Colon (tissue), 2 donors: ENCODE measurements at regions not wholly inside any gene's neighbourhood (a gene's known extent, or its start where the extent isn't known, plus 50 kb on each side); places are given as distances from the start of the nearest gene placed in this dataset.

Experiments used
- FAIRE-seq: peaks from 2 replicates; lab custom pipeline; 2012; peaks lifted over from hg19 to GRCh38; lab: Jason Lieb, UNC
- donor health status: control.
- donor health status: control.

DNA sequence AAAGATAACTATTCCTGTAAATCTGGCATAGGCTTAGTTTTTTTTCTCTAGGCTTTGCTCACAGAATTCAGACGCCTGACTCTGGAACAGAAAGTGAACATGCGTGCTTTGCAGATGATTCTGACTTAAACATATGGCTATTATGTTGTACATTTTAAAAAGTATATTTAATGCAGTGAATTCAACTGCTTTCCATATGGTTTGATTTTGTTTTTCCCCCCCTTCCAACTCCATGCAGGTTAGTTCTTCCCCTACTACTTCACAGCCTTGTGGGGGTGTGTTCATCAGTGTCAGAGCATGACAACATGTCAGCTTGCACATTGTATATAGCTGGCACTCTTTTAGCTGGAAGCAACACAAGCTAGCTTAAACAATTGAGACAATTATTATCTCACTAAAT, 226.8 kb downstream of the TMEM167A start:
- no peak for FAIRE-seq

DNA sequence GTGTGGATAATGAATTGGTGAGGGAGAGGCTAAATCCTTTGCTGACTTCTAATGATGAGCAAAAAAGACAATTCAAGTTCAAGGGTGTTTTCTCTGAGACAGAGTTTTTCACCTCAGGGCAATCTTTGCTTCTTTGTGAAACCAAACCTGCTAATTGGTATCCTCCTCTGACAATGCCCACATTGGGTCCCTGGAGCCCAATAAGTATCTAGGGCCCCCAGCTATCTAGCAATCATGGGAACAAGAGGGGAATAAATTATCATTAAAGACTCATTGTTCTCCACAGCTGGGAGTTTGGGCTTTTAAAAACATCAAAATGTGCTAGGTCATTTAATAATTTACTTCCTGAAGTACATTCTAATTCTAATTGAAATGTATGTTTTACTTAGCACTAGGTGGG, 227.3 kb downstream of the TMEM167A start:
- FAIRE-seq: no peak

DNA sequence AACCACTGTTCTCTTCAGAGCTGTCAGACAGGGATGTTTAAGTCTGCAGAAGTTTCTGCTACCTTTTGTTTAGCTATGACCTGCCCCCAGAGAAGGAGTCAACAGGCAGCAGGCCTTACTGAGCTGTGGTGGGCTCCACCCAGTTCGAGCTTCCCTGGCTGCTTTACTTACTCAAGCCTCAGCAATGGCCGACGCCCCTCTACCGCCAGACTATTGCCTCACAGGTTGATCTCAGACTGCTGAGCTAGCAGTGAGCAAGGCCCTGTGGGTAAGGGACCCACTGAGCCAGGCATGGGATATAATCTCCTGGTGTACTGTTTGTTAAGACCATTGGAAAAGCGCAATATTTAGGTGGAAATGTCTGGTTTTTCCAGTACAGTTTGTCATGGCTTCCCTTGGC, 229.6 kb downstream of the TMEM167A start:
- no peak for FAIRE-seq

DNA sequence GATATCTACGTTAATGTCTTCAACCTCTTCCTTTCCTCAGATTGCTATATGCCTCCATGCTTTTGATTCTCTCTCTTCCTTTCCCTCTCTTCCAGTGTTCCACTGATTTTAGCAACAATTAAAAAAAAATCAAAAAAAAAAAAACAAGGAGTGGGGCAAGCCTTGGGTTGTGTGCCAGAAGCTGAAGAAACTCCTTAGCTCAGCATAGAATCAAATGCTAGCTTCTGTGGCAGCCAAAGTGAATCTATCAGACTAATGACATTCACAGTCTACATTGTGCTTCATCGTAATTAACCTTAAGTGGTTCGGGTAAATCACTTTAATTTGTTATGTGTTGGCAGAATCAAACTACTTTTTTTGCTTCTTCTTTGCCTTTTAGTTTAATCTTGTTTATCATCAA, 237.3 kb downstream of the TMEM167A start:
- FAIRE-seq: no peak

DNA sequence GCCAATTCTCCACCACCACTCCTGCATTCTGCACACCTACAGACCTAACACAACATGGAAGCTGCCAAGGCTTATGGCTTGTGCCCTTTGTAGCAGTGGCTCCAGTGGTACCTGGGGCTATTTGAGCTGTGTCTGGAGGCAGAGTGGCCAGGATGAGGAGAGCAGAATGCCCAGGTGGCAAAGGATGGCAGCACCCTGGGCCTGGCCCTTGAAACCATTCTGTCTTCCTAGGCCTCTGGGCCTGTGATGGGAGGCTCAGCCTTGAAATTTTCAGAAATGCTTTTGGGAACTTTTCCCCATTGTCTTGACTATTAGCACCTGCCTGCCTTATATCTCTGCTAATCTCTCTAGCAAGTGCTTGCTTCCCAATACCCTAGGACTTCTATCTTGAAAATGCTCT, 241.7 kb downstream of the TMEM167A start:
- FAIRE-seq: no peak

DNA sequence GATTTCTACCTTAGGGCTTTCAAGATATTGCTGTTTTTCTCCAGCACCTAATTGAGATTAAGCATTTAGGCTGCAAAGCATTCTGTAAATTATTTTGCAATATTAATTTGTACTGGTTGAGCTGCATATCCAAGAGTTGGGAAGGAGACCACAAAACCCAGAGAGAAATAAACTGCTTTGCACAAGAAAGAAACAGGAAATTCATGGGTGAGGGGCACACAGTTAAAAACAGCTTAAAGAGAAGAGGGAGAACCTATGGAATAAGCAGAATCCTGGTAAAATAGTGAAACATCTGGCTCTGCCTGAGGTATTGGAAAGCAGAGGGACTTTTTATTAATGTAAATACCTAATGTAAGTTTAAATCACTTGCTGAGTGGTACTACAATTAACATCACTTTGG, 243.0 kb downstream of the TMEM167A start:
- FAIRE-seq: no peak

DNA sequence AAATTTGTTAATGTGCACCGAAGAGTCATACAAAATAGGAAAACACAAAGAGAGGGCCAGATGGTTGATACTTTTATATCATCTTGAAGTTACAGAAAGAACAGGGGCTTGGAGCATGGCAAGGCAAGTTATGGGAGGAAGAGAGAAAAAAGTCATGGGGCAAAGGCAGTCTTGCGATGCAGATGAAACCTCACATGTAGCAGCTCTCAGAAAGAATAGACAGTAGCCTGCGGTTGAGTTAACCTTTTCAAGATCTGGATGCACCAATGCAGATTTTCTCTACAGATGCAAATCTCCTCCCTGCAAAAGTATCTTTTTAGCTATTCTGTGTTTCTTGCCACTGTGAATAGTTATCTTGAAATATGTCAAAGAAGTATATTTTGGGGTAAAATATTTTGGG, 243.9 kb downstream of the TMEM167A start:
- no peak for FAIRE-seq

DNA sequence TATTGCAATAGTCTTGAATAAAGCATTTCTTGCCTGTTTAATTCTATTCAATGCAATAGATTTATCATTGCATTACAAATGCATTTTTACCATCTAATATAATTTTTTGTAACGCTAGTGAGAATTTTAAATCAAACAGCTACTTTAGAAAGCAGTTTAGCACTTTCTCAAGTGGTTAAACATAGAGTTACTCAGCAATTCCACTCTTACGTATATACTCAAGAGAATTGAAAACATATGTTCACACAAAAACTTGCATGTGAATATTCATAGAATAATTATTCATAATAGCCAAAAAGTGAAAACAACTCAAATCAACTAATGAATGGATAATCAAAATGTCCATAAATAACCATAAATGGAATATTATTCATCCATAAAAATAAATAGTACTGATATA, 244.7 kb downstream of the TMEM167A start:
- no peak for FAIRE-seq

DNA sequence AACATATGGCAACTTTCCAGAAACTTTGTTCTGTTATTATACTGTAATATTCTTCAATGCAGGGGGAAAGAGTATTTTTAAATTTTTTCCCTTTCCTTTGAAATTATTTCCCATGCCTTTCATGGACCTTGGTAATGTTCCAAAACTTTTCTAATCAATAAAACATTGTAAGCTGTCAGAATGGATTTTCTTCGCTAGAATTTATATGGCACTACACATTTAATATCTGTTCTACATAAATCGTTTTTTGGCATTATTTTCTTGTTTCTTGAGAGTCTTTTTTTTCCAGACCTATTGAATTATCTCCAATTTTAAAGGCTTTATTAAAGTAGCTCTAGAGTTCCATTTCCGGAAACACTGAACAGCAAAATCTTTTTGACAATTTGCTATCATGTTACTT, 249.0 kb downstream of the TMEM167A start:
- FAIRE-seq: no peak

DNA sequence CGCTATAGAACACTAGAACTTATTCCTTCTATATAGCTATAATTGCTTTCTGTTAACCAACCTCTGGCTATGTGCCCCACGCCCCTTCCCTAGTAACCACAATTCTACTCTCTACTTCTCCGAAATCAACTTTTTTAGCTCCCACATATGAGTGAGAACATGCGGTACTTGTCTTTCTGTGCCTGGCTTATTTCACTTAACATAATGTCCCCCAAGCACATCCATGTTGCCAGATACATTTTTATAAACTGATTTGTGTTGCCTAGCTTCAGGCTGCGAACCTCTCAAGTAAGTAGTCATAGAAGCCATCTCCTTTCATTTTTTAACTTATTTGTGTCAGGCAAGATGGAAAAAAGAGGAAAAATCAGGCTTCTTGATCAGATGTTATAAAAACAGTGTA, 249.5 kb downstream of the TMEM167A start:
- FAIRE-seq: no peak

DNA sequence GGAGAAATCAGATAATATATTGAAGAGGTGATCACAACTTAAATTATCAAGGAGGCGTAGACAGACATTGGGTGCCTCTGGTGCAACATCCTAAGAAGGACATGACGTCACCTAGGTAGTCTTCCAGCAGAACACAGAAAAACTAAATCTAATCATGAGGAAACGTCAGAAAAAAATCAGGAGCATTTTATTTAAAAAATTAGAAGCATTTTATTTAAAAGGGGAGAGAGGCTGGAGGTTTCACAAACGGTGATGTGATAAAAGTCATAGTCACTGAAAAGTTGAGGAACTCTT, 254.6 kb downstream of the TMEM167A start:
- FAIRE-seq: no peak

DNA sequence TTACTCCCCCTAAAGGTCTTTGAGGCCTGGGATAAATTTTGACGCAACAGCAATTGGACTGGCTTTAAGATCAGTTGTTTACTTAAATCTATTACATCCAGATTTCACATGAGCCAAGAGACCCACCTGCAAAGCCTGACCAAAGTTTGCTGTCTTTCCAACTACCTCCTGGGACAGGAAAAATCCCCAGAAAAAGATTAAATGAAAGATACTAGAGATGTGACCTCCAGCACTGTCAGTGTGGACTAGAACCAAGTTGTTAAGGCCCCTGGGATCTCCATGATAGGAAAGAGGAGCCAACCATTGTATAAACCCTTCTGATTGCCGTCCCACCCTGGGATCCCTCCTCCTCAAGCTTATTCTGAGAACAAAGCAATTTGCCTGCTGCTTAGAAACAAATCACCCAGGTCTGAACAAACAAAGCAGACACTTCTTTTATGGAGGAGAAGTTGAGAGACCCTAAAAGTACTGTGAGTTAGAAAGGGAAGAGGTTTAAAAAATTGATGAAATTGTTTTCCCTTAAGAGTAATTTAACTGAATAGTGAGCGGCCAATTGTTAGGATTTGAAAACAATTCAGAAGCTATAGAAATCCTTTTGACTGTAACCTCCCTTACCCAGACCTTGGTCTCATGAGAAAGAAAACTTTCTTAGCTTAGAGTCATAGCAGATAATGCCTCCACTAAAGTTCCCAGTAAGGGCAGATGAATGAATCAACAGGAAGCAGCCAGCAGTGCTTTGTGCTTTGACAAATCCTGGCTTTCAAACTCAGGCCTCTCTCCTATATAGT, 255.2 kb downstream of the TMEM167A start:
- FAIRE-seq: no peak

DNA sequence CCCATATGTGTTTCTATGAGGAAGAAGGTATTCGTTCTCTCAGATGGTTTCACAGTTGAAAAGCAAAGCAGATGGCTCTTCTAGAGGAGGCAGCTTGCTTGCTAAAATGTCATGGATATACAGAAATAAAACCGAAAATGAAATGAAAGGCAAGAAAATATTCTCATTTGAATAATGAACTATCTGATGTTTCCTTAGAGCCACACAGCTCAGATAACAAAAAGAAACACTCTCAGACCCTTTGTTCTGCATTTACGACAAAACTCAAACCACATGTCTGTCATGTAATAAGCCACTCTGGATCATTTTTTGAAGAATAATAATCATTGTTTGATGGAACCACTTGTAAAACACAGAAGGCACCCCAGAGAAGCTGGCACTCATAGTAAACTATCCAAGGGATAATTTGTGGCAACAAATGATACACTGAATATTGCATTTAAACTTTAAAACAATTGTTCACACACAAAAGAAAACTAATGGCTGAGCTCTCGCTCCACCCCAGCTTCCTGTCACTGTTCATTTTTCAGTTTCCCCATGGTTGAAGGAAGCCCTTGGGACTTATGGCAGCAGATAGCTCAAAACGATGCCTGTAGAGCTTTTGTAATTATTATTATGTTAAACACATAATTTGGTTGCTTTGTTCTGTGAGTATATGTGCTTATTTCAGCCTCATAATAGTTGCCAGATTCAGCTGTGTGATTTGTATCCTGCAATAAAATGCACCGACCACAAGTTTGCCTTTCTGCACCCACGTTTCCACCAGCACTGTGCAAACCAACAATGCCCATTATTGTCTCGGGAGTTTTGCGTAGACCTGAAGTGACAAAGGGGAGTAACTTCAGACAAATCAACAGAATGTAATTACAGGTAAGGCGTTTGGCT, 256.0 kb downstream of the TMEM167A start:
- no peak for FAIRE-seq

DNA sequence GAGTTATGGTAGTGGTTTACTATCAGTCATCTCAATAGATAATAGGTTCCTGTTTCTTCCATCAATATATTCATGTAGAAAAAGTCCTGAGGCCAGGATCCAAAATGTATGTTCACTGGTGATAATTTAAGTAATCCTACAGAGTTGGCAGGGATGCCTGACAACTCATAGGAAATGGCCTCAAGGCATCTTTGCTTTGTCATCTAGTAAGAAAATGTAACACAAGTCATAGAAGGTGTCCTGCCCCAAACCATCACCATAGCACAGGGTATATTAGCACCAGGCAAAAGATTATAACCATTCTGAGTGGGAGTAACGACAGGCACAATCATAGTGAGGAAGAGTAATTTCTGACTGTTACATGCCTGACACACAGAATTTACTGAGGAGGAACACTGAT, 257.0 kb downstream of the TMEM167A start:
- FAIRE-seq: no peak

DNA sequence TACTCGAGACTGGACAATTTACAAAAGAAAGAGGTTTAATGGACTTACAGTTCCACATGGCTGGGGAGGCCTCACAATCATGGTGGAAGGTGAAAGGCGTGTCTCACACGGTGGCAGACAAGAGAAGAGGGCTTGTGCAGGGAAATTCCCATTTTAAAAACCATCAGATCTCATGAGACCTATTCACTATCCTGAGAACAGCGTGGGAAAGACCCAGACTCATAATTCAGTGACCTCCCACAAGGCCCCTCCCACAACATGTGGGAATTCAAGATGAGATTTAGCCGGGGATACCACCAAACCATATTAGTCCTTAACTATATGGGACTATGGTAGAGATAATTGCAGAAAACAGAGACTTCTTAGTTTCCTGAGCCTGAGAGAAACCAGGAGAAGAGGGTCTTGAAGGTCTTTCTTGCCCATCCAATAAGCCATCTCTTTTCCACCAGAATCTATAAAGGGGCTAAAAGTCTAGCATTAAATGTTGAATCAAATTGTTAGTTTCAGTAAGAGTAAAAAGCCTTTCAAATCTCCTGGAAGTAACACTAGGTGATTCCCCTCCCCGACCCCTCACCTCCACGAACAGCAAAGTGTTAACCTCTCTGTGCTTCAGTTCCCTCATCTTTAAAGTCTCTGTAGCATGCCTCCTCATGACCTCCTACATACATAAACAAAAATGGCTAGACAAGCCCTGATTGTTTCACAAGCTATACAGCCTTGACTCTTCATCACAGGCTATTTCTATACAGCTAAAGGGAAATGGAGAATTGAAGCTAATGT, 259.1 kb downstream of the TMEM167A start:
- no peak for FAIRE-seq

DNA sequence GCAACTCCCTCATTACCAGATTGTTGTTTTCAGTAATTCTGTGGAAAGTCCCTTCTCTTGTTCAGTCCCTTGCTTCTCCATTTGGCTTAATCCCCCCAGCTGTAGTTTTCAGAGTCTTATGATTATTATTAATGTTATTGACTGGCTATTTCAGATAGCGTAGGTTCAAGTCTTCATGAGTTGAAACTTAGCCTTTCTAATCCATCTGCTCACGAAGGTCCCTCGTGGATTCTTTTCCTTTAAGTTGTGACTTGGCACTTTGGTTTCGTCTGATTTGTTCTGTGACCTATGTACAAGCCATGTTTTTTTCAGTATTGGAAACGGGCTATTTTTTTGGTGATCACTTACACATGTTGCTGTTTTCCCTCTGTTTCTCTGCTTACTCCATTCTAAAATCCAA, 260.3 kb downstream of the TMEM167A start:
- no peak for FAIRE-seq

DNA sequence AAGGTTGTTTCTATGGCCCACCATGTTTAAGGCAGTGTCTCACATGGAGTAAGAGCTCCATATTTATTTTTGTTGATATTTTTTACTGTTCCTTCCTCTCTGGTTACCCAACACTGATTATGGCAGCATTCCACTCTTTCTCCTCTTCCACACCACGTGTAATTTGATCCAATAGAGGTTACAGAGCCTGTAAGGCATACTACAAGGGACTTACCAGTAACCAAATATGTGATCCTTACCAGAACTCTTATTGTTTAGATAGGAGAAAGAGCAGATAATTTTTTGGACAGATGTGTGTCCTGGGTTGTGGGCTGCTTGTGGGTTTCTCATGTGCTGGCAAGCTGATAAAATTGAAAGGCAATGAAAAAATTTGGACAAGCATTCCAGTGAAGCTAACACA, 261.3 kb downstream of the TMEM167A start:
- FAIRE-seq: no peak

DNA sequence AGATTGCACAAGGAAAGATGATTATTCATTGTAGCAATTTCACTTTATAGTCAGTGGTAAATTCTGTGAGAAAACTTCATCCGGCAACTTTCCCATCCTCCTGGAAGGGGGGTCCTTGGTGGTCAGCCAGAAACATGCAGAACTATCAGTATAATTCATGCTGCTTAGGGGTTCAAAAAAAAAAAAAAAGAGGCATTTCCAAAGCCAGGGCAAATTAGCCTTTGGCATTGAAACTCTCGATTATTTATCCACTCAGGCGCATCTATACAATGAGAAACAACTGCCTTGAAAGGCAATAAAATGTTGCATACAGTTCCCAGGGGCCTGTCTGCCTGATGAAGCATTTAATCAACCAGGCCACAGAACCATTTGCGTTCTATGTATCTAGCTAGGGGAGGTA, 263.3 kb downstream of the TMEM167A start:
- no peak for FAIRE-seq

DNA sequence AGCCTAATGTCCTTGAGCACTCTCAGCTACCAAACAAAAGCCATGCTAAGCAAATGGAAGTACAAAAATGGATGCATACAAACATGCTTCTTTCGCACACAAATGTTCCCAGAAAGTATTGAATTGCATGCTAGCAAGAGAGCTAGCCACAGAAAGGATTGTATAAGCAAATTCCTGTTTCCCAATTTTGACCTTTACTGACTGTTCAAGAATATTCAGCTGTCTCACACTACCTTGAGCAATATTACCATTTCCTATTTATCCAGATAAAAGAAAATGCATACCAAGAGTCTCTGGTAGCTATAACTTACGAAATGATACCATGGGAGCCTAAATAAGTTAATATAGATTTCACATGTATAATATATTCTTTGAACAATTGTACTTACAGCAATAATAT, 264.6 kb downstream of the TMEM167A start:
- FAIRE-seq: no peak

DNA sequence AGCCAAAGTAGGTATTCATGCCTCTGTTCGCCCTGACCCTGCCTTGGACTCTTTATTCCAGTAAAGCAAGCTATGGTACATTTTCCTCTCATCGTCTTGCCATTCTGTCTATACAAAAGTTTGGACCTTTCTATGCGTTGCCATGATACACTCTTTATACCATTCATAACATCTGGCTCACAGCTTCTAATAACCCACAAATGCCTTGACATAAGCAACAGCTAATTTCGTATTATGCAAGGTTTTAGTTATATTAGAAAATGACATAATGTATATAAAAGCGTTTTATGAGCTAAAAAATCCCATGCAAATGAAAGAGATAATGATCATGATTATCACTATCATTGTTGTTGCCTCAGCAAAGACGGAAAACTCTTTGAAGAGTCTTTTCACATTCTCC, 265.7 kb downstream of the TMEM167A start:
- FAIRE-seq: no peak

DNA sequence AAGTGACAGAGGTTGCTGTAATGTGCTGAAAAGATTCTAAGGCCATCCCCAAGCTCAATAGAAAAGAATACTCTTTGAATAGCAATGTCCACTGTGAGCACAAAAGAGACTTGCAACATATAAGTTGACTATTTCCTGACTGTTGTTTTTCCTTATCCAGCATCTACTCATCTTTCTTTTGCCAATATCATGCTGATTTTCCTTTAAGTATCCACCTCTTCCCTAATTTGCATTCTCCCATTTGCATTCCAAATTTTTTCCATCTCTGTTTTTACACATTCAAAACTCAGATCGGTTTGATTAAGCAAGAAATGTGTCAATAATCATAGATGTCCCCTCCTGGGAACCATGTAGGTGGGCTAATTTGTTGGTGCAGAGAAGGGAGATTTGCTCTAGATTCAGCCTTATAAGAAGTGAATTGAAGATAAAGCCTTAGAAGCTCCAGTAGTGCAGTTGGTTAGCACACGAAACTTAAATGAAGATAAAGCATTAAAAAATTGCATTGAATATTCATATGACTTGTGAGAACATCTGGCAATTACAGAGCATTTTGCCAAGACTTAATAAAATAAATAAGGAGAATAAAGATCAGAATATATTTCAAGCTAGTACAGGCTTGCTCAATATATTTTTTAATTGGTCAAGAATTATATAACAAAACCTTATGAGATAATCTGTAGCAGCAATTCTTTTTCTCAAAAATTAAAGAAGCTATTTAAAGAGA, 267.6 kb downstream of the TMEM167A start:
- no peak for FAIRE-seq

DNA sequence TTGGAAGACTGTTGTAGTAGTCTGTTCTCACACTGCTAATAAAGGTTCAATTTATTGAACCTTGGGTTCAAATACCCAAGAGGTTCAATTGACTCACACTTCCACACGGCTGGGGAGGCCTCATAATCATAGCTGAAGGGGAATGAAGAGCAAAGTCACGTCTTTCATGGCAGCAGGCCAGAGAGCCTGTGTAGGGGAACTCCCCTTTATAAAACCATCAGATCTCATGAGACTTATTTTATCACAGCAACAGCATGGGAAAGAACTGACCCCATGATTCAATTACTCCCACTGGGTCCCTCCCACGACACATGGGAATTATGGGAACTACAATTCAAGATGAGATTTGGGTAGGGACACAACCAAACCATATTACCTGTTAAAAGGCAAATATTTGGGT, 268.2 kb downstream of the TMEM167A start:
- FAIRE-seq: no peak
